ENCODE measurements at regions not wholly inside any gene's neighbourhood (a gene's known extent, or its start where the extent isn't known, plus 50 kb on each side); places are given as distances from the start of the nearest gene placed in this dataset.

DNA sequence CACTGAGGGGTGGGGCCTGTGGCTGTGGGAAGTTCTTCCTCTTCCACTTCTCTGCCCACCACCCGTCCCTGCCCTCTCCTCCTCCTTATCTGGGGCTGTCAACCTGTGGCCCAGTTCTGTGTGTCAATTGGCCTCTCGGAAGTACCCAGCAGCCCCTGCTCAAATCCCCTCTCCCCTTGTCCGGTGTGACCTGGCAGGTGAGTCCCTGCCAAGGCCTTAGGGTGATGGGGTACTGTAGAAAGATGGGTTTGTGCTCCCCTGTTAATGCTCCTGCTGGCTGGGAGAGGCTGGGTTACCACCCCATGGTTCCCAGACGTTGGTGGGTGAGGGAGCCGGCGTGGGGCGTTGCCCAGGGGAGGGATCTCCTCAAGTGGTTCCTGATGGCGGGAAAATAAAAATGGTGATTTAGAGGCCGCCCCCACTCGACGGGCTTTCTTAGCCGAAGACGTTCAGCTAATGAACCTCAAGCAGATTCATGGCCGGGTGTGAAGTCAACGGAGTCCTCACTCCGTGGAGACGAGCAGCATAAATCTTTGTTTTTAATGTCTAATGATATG, 141.2 kb downstream of the URI1 start:
- H3K4me1 ChIP-seq (ENCODE audit: insufficient read depth, poor library complexity, severe bottlenecking), result no peaks in the 10 kb centered on the region
- H3K27me3 ChIP-seq (ENCODE audit: insufficient read depth, poor library complexity, severe bottlenecking), result no peaks in the 10 kb centered on the region
- DNase-seq (ENCODE audit: low spot score), result no peak
- H3K27ac ChIP-seq (ENCODE audit: poor library complexity, severe bottlenecking), result no peak overlapping the region
- no peak overlapping the region for H3K4me3 ChIP-seq (ENCODE audit: severe bottlenecking)
- H3K9me3 ChIP-seq (ENCODE audit: severe bottlenecking), result no peaks in the 10 kb centered on the region
- TF ChIP-seq, protein P1, sequence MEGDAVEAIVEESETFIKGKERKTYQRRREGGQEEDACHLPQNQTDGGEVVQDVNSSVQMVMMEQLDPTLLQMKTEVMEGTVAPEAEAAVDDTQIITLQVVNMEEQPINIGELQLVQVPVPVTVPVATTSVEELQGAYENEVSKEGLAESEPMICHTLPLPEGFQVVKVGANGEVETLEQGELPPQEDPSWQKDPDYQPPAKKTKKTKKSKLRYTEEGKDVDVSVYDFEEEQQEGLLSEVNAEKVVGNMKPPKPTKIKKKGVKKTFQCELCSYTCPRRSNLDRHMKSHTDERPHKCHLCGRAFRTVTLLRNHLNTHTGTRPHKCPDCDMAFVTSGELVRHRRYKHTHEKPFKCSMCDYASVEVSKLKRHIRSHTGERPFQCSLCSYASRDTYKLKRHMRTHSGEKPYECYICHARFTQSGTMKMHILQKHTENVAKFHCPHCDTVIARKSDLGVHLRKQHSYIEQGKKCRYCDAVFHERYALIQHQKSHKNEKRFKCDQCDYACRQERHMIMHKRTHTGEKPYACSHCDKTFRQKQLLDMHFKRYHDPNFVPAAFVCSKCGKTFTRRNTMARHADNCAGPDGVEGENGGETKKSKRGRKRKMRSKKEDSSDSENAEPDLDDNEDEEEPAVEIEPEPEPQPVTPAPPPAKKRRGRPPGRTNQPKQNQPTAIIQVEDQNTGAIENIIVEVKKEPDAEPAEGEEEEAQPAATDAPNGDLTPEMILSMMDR (IDR thresholded peaks at IDR 0.05; ENCODE audit: poor library complexity, severe bottlenecking), result no peak
- H3K36me3 ChIP-seq (ENCODE audit: low read depth), result no peaks in the 10 kb centered on the region
- ATAC-seq (ENCODE audit: low read depth), result no peak

DNA sequence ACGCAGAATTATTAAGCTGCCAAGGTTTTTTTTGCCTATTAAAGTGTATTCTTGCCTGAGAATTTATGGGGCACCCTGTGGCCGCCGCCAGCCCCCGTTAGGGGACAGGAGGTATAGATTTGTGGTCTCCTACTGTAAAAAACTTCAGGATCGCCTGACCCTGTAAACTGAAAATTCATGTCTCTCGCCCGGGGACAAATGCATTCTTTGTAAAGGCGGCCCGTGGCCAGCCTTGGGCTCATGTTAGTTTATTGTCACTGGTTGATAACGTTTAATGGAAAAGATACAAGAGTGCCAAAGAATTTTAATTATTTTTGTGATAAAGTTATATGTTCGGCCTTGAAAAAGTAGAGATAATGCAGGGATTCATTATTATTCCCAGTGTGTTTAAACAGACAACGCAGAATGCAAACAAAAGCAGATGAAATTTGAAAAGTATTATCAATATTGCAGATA, 141.7 kb downstream of the URI1 start:
- H3K27me3 ChIP-seq (ENCODE audit: insufficient read depth, poor library complexity, severe bottlenecking), result no peaks in the 10 kb centered on the region
- DNase-seq (ENCODE audit: low spot score) (no peak), ATAC-seq (ENCODE audit: low read depth) (no peak)
- no peak overlapping the region for H3K4me3 ChIP-seq (ENCODE audit: severe bottlenecking)
- H3K36me3 ChIP-seq (ENCODE audit: low read depth), result no peaks in the 10 kb centered on the region
- no peaks in the 10 kb centered on the region for H3K9me3 ChIP-seq (ENCODE audit: severe bottlenecking)
- H3K4me1 ChIP-seq (ENCODE audit: insufficient read depth, poor library complexity, severe bottlenecking), result no peaks in the 10 kb centered on the region
- no peak overlapping the region for H3K27ac ChIP-seq (ENCODE audit: poor library complexity, severe bottlenecking)
- TF ChIP-seq, protein P1 (IDR thresholded peaks at IDR 0.05; ENCODE audit: poor library complexity, severe bottlenecking), result no peak

DNA sequence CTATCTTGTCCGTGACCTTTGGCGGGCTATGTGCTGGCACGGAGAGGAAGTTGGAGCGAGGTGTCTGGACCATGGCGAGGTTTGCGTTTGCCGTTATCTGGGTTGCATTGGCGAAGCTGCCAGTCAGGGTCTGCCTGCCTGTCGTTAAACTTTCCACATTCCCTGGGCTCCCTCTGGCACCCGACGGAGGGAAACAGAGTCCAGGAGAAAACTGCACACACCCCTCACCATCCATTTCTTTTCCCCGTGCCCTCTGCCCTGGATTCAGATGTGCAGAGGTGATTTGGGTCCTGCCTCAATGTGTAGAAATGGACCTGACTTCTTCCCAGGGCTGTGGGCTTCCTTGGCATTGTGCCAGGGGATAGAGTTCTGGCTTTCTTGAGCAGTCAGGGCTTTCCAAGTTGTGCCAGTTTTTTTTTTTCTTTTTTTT, 142.4 kb downstream of the URI1 start:
- Histone ChIP-seq H3K36me3 (ENCODE audit: low read depth) (no peaks in the 10 kb centered on the region), H3K4me1 (ENCODE audit: insufficient read depth, poor library complexity, severe bottlenecking) (no peaks in the 10 kb centered on the region), H3K9me3 (ENCODE audit: severe bottlenecking) (no peaks in the 10 kb centered on the region), H3K27ac (ENCODE audit: poor library complexity, severe bottlenecking) (no peak overlapping the region), H3K4me3 (ENCODE audit: severe bottlenecking) (no peak overlapping the region), H3K27me3 (ENCODE audit: insufficient read depth, poor library complexity, severe bottlenecking) (no peaks in the 10 kb centered on the region)
- TF ChIP-seq, protein P1 (IDR thresholded peaks at IDR 0.05; ENCODE audit: poor library complexity, severe bottlenecking), result no peak
- ATAC-seq (ENCODE audit: low read depth) (no peak), DNase-seq (ENCODE audit: low spot score) (no peak)

DNA sequence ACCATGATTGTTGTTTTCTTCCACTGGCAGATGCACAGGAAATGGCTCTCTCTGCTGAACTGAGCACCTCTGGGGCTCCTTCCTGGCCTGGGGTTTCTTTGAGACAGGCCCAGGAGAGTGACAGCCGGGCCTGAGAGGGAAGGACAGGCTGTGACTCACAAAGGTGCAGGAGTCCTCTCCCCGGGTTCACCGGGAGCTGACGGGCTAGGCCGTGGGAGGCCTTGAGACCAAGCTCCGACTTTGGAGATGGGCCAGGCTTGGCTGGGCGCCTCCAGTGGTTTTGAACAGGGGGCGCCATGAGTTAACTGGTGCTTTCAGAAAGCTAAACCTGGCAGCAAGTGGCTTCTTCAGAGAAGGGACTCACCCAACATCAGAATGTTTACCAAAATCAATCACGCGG, 143.4 kb downstream of the URI1 start:
- DNase-seq (ENCODE audit: low spot score) (peak; percentile 24), ATAC-seq (ENCODE audit: low read depth) (no peak)
- no peaks in the 10 kb centered on the region for H3K36me3 ChIP-seq (ENCODE audit: low read depth)
- TF ChIP-seq, protein P1 (IDR thresholded peaks at IDR 0.05; ENCODE audit: poor library complexity, severe bottlenecking), result no peak
- no peak overlapping the region for H3K27ac ChIP-seq (ENCODE audit: poor library complexity, severe bottlenecking)
- no peaks in the 10 kb centered on the region for H3K9me3 ChIP-seq (ENCODE audit: severe bottlenecking)
- no peaks in the 10 kb centered on the region for H3K4me1 ChIP-seq (ENCODE audit: insufficient read depth, poor library complexity, severe bottlenecking)
- H3K27me3 ChIP-seq (ENCODE audit: insufficient read depth, poor library complexity, severe bottlenecking), result no peaks in the 10 kb centered on the region
- no peak overlapping the region for H3K4me3 ChIP-seq (ENCODE audit: severe bottlenecking)

DNA sequence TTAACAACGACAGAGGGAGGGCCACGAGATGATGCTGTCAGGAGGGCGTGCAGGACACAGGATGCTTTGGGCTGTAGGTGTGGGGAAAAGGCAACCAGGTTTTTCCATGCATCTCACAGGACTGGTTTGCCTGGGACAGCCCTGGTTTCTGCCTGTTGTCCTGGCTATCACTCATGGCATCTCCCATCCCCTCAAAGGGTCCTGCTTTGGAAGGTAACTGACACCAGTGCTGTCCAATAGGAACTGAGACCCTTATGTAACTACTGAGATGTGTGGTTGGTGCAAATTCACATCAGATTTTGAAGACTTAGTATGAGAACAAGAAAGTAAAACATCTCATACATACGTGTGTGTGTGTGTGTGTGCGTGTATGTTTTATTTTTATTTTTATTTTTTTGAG, 144.2 kb downstream of the URI1 start:
- Histone ChIP-seq H3K9me3 (ENCODE audit: severe bottlenecking) (no peaks in the 10 kb centered on the region), H3K27me3 (ENCODE audit: insufficient read depth, poor library complexity, severe bottlenecking) (no peaks in the 10 kb centered on the region), H3K4me3 (ENCODE audit: severe bottlenecking) (no peak overlapping the region), H3K4me1 (ENCODE audit: insufficient read depth, poor library complexity, severe bottlenecking) (no peaks in the 10 kb centered on the region), H3K36me3 (ENCODE audit: low read depth) (no peaks in the 10 kb centered on the region), H3K27ac (ENCODE audit: poor library complexity, severe bottlenecking) (no peak overlapping the region)
- TF ChIP-seq, protein P1 (IDR thresholded peaks at IDR 0.05; ENCODE audit: poor library complexity, severe bottlenecking), result no peak
- ATAC-seq (ENCODE audit: low read depth), result no peak
- DNase-seq (ENCODE audit: low spot score), result no peak

Measured in RWPE2 (cell line).